ENCODE measurements at regions not wholly inside any gene's neighbourhood (a gene's known extent, or its start where the extent isn't known, plus 50 kb on each side); places are given as distances from the start of the nearest gene placed in this dataset.
A peak's percentile ranks its signal among the peaks of the same experiment; 100 is the strongest.
"Not testable (repeated sequence)": the region's sequence is repeated elsewhere in the genome, so short reads cannot be mapped to it uniquely, and the experiment has no call there.

DNA sequence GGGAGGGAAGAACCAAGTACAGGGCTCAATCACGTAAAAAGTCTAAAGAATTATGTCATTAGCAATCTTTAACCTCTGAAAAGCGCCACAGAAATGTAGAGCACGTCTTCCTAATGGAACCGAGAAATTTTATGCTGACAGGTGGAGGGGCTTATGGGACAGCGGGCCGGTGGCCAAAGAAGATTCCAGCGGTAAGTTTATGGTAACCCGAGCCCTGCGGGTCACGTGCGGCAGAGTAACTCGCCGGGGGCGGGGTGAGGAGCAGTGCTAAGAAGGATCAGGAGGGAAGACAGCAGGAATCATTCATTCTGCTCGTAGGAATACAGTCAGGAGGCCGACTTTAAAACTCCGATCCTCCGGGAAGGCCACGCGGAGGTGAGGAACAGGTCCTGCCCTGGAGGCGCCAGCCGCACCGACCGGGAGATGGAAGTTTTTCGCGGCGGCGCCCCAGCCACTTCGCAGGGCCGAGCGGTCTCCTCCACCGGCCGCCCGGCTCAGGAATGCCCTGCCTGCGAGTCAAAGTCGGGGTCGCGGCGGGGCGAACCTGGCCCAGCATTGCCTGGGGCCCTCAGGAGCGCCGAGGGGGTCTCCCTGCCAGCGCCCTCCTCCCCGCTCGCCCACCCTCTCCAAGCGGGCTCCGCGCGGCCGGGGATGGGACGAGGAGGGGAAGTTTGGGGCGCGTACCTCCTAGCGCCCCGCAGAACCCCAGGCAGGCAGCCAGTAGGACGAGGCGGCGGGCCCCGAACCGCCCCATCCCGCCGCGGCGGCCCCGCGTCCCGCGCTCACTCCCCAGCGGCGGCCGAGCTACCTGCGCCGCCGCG lies 101.8 kb downstream of the ESM1 start:
- DNase-seq: peak; percentile 72

GRCh38 chr5:54882841-54883240 lies 102.6 kb downstream of the ESM1 start:
- no peak for DNase-seq

GRCh38 chr5:54882101-54882500 lies 103.3 kb downstream of the ESM1 start:
- DNase-seq: no peak

DNA sequence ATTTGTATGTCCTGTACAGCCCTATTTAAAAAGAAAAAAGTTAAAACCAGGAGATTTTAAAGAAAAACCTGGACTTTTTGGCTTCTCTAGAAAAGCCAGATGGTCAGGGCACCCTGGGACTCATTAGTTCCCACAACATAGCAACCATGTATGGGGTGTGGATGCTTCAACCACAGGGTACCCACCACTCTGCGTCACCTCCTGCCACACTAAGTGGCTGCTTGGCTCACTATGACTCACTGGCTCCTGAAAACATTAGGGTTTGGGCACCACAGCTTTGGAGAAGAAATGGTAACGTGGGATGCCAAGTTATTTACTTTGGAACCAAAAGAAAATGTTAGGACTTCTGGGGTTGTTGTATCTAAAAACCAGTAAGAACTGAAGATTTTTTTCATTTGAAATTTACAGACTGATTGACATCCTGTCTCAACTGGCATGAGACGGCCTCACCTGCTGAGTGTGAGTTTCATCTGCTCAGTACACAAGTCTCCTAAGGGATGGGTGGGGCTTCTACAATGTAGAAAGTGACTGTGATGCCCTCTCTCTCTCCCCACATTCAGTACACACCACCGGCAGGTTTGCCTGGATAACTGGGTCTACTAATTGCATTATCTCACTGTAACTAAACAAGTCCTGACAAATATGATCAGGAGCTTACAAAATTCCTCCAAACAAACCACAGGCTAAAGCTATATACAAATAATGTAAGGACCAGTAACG lies 103.9 kb downstream of the ESM1 start:
- DNase-seq: no peak

DNA sequence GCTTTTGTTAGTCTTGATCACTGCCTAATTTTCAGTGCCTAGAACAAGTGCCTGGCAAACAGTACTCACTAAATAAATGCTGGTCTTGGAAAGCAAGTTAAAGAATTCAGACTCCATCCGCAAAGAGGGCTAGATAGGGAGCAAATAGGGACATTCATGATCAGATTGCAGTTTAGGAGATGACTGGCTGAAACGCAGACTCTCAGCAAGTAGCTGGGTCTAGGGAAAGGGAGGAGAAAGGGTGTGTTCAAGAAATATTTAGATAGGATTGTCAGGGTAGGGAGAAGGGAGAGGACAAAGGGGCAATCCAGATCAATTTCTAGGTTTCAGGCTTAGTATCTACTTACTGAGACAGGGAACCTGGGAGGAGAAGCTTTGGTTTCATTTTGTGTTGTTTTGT lies 108.4 kb downstream of the ESM1 start:
- DNase-seq: no peak

DNA sequence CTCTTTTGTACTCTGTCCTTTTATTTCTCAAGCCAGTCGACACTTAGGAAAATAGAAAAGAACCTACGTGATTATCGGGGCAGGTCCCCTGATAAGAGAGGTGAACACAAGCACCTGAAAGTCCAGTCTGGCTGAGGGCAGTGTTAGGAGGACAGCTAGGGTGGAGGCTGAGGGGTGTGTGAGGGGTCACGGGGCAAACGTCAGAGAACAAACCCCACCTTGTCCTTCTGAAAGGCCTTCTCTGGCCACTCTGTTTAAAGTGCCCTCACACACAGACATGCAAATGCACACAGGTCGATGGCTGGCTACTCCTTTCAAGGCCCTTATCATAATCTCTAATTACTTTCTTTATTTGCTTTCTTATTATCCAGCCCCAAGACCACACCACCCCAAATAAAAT lies 108.8 kb downstream of the ESM1 start:
- no peak for DNase-seq

DNA sequence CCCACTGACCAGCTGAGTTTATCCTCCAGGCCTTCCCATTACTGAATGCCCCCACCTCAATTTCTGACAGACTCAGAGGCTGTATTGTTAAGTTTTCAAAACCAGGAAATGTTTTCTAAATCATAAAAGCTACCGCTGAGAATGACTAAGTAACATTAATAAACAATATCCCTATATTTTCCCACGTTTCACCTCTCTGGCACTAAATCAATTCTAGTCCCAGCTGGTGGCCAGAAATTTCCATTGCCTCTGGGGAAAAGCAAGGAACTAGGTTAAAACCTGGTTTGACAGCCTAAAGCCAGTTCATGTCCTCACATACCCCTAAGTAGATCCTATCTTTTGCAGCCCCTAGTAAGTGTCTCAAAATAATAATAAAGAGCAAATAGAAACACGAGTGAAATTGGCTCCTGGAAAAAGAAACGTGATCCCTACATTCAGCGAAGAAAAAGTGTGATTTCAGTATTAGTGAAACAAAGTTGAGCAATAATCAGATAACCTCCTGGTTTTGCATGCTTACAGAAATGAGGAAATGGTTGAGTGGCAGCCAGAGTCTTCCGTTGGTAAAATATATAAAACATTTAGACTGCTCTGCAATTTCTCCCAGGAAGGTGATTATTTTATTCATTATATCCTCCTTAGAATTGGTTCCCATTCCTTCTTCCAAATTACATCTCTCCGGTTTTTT lies 110.9 kb downstream of the ESM1 start:
- DNase-seq: peak; percentile 42

DNA sequence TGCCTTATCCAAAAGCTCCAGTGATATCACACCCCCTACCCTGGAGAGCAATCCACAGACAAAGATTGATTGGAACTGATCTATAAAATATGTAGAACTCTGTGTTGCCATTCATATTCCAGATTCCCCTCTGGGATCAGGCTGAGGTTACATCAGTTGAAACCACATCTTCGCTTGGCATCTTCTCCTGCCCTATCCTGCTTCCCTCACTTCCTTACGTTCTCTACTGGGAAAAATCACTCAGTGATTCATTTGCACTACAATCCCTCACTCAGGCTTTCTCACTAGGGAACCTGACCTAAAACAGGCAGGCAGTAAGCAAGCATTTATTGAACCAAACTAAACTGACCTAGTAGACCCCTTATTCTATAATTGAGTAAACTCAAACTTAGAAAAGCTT lies 111.7 kb downstream of the ESM1 start:
- DNase-seq: no peak

DNA sequence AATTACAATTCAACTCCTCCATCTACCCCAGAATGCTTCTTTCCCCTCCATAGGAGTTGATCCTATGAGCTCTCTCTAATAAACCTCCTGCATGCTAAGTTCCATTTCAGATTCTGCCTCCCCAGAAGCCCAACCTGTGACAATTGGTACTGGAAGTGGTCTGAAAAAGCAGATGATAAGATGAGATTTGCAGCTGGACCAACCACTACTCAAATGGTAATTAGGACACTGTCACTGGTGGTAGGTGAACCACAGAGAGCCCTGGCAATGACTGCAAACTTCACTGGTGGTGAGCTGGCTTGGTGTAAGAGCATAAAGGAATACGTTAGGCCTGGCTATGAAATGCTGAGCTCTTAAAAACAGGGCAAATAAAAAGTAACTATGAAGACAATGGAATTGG lies 112.6 kb downstream of the ESM1 start:
- DNase-seq: no peak

- DNase-seq: no peak
These were observed 115.1 kb downstream of the ESM1 start for GRCh38 chr5:54870271-54870670.

DNA sequence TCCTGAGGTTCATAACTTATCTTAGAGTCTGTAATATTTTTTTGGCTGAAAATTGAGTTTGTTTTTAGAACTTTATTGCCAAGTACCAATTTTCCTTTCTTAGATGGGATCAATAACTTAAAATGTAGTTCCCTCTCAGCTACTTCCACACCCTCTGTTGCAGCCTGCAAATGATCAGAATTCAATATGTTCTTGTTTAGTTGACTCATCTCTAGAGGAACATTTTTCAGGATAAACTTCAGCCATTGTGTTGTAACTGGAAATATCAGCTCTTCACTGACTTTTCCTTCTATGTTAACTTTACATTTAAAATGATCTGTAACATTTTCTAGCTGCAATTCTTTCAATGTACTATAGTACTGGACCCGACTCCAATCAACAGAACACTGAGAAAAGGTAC lies 115.7 kb downstream of the ESM1 start:
- no peak for DNase-seq

DNA sequence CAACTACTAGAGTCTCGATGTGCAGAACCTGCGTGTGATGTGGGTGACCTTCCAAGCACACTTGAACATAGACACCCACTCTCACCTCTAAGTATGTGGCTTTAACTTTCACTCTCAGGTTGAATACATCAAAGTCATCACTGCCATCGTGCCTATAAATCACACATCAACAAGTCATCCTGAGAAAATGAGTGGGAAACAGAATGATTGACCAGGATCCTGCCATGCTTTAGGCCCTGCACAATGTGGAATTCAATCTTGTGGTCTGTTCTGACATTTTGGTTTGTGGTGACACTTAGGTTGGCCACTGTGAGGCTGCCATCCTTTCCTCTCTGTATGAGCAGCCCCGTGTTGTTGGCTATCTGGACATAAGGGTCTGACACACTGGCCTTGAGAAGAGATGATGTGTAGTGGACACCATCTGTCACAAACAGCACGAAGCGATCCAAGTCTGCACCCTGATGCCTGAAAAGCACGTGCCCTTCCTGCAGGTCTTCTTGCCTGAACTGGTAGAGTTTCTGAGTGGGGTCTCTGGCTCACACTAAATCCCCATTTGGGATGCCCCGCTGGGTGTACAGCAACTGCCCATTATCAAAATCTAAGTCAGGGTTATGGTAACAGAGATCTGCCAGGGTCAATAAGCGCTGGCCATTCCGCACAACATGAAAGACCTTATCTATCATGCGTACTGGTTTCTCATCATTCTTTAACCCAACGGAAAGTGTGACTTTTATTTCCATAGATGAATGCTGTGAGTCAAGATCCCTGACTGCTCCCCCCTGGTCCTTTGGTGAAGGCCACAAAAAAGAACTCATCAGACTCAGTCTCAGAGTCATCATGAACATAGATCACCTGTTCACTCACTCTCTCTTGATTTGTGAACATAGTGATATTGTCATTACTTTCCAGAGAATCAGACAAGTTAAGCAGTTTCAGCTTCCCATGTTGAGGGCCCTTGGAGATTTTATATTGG lies 116.6 kb downstream of the ESM1 start:
- no peak for DNase-seq

GRCh38 chr5:54867310-54867944 lies 118.0 kb downstream of the ESM1 start:
- DNase-seq: peak; percentile 51

GRCh38 chr5:54864911-54865515 lies 120.4 kb downstream of the ESM1 start:
- DNase-seq: not testable (repeated sequence)

GRCh38 chr5:54862036-54862435 lies 123.4 kb downstream of the ESM1 start:
- DNase-seq: no peak

DNA sequence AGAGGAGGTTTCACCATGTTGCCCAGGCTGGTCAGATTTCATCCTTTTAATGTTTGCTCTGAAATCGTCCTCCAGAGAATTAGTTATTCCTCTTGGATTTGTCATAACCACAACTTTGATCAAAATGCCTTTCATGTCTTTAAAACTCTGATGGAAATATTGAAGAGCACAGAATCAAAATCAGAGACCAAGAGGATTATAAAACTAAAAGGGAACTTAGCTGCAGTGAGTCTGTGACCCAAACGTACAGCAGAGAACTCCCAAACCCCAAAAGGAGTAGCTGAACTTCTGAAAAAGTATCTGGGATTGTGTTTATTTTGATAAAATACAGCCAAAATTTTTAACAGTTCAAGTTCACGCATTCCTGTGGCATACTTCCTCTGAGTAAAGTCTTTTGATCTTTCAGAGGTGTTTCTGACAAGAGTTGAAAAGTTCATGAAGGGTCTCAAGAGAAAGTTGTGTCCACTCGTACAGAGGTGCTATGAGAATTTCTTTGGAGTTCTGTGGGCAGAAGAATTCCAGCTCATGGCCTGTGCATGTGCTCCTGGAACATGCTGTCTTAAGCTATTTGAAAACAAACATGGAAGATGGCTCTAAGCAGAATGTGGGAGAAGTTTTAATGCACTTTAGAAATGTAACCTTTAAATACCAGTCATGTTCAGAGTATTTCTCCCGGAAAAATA lies 124.0 kb downstream of the ESM1 start:
- no peak for DNase-seq

DNA sequence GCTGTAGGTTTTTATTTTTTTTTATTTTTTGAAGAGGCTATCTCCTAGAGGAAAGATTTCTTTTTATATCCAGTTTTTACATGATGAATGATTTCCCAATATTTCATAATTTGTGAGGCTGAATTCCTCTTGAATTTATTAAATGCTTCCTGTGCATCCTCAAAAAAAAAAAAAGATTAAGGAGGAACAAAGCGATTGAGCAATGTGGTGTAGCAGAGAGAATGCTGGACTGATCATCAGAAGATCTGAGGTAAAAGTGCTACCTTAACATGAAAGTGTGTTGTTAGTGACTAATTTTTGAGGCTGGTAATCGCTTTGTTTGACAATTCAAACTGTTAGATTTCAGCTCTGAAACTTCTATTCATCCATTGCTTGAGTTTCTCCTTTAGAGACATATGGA lies 125.1 kb downstream of the ESM1 start:
- no peak for DNase-seq

DNA sequence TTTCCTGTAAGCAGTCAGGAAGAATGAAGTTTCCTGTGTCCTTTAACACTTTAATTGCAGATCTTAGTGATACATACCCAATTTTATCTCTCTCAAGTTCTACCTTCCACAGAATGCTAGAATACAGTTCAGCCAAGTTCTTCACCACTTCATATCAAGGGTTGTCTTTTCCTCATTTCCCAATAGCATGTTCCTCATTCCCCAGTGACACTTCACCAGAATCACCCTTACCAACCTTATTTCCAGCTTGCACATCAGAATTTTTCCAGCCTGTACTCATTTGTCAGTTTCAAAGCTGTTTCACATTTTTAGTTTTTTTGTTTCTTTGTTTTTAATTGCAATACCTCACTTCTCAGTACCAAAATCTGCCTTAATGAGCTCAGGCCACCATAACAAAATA lies 126.1 kb downstream of the ESM1 start:
- DNase-seq: no peak

DNA sequence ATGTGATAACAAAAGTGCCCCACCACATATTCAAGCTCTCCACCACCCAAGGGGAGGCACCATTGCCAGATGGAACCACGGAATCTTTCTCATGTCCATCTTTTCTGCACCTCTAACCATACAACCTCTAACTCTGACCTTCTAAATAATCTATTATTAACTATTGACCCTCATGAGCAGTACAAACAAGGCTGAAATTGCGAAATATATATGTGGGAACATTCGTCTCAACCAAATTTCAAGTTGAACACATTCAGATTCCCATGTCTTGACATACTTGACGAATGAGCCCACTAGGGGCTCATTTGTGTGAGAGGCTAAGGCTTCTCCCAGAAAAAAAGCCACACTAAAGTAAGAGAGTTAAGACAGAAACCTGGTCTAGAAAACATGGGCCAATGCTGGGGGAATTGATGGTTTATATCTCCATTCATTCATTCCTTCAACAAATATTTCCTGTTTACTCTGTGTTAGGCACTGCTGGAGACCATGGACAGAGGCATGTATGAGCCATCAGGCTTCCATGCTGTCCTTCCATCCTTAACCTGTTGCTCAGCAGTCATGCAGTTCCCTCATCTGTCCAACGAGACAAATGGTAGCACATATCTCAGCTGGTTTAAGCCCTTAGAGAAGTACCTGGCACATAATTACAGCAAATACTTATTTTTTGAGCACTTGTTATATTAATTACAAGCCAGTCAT lies 130.4 kb downstream of the ESM1 start:
- DNase-seq: no peak

DNA sequence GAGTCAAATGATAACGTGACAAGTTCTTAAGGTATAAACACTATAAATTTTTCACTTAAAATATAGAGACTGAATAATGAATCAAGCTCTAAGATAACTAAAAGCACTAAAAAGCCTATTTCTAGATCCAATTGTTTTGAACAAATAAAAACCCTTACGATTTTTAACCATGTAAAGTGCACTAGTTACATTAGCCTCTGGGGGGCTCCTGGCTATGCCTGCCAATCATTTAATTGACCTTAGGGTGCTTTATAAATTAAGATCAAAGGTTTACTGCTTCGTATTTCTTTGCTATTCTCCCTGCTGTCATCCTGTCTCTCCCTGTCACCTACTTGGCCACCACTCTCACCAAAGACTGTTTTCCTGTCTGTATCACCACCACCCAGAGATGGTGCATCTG lies 133.4 kb downstream of the ESM1 start:
- DNase-seq: no peak
